Activated B cell treated with CpG ODN at 0.5 μM for 24 hours (primary cell): ENCODE measurements at regions not wholly inside any gene's neighbourhood (a gene's known extent, or its start where the extent isn't known, plus 50 kb on each side); places are given as distances from the start of the nearest gene placed in this dataset.
"Not testable (repeated sequence)": the region's sequence is repeated elsewhere in the genome, so short reads cannot be mapped to it uniquely, and the experiment has no call there.

Experiments
- ATAC-seq: fragments of 200-7000 bp; cut with Tn5 transposase; one replicate; pipeline ENCODE4 v1.10.0; 2021; ENCODE audit warnings: low read depth, mild to moderate bottlenecking, moderate library complexity
- CTCF ChIA-PET: fragments of 350-600 bp; sonication (Branson Sonifier 250); formaldehyde crosslinking; loops from one replicate; lab custom pipeline; 2021; ENCODE audit warnings: antibody characterized with exemption; lab: Charles Lee
- POLR2A ChIA-PET: fragments of 350-600 bp; sonication (Branson Sonifier 250); formaldehyde crosslinking; loops from one replicate; lab custom pipeline; 2021; ENCODE audit warnings: antibody characterized with exemption; lab: Charles Lee
- DNase-seq: peaks from one replicate; pipeline ENCODE4 v3.0.0; 2022
- H3K27ac Mint-ChIP-seq: one replicate; pipeline ENCODE4 v1.8.0; 2020; ENCODE audit warnings: mixed read lengths
- H3K27me3 Mint-ChIP-seq: one replicate; pipeline ENCODE4 v1.8.0; 2021; ENCODE audit warnings: mixed read lengths
- H3K36me3 Mint-ChIP-seq: one replicate; pipeline ENCODE4 v1.8.0; 2021; ENCODE audit warnings: low read depth, mixed read lengths
- H3K4me1 Mint-ChIP-seq: one replicate; pipeline ENCODE4 v1.8.0; 2021; ENCODE audit warnings: mixed read lengths
- H3K4me3 Mint-ChIP-seq: one replicate; pipeline ENCODE4 v1.8.0; 2020; ENCODE audit warnings: mild to moderate bottlenecking, mixed read lengths
- H3K9me3 Mint-ChIP-seq: one replicate; pipeline ENCODE4 v1.8.0; 2020; ENCODE audit warnings: mixed read lengths
- intact Hi-C: fragments of 100-400 bp; cut with micrococcal nuclease; formaldehyde crosslinking; loops from one replicate; pipeline ENCODE4 v1.15.1; 2024
- TF ChIP-seq, protein P1 (sequence below): fragments of 200-600 bp; IDR thresholded peaks from one replicate; pipeline ENCODE4 v1.8.0; 2022; ENCODE audit warnings: antibody characterized with exemption, mild to moderate bottlenecking

GRCh38 chr10:131820626-131821025 lies 80.2 kb upstream of the PPP2R2D start:
- TF ChIP-seq, protein P1, sequence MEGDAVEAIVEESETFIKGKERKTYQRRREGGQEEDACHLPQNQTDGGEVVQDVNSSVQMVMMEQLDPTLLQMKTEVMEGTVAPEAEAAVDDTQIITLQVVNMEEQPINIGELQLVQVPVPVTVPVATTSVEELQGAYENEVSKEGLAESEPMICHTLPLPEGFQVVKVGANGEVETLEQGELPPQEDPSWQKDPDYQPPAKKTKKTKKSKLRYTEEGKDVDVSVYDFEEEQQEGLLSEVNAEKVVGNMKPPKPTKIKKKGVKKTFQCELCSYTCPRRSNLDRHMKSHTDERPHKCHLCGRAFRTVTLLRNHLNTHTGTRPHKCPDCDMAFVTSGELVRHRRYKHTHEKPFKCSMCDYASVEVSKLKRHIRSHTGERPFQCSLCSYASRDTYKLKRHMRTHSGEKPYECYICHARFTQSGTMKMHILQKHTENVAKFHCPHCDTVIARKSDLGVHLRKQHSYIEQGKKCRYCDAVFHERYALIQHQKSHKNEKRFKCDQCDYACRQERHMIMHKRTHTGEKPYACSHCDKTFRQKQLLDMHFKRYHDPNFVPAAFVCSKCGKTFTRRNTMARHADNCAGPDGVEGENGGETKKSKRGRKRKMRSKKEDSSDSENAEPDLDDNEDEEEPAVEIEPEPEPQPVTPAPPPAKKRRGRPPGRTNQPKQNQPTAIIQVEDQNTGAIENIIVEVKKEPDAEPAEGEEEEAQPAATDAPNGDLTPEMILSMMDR, result no peak
- DNase-seq, result no peak
- Mint-ChIP-seq H3K4me3 (no peak overlapping the region), H3K27me3 (no peaks in the 10 kb centered on the region), H3K4me1 (no peaks in the 10 kb centered on the region), H3K27ac (no peak overlapping the region), H3K36me3 (no peaks in the 10 kb centered on the region), H3K9me3 (no peaks in the 10 kb centered on the region)
- ChIA-PET POLR2A (no interaction called here), CTCF (no interaction called here)
- ATAC-seq, result no peak
- intact Hi-C loops, result no loop called here

DNA sequence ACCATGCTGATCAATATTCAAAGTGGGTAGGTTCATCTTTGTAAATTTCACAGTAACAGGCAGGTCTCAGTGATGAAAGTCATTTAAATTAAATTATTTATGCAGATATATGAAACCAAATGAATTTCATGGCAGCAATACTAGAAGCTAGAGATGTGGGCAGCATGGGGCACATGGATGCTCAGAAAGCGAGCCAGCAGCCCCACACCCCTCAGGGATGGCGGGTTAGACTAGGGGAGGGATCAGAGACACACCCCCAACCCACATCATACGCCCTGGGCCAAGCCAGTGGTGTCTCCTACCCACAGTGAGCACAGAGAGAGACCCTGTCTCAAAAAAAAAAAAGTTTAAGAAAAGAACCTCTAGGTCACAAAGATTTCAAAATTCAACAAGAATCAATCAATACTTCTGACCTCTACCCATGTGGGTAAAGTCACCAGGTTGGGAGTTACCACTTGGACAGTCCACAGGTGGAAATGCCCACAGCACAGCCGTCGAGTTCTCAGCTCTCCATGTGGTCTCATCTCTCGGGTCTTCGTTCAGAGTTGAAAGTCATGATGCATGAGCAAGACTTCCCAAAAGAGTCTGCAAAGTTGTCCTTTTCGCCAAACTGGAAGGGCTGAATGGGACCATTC lies 79.3 kb upstream of the PPP2R2D start:
- ChIA-PET POLR2A (no interaction called here), CTCF (no interaction called here)
- Mint-ChIP-seq H3K27ac (no peak overlapping the region), H3K27me3 (no peaks in the 10 kb centered on the region), H3K36me3 (no peaks in the 10 kb centered on the region), H3K9me3 (no peaks in the 10 kb centered on the region), H3K4me3 (no peak overlapping the region), H3K4me1 (no peaks in the 10 kb centered on the region)
- DNase-seq, result no peak
- intact Hi-C loops, result no loop called here
- ATAC-seq, result no peak
- TF ChIP-seq, protein P1, result no peak

DNA sequence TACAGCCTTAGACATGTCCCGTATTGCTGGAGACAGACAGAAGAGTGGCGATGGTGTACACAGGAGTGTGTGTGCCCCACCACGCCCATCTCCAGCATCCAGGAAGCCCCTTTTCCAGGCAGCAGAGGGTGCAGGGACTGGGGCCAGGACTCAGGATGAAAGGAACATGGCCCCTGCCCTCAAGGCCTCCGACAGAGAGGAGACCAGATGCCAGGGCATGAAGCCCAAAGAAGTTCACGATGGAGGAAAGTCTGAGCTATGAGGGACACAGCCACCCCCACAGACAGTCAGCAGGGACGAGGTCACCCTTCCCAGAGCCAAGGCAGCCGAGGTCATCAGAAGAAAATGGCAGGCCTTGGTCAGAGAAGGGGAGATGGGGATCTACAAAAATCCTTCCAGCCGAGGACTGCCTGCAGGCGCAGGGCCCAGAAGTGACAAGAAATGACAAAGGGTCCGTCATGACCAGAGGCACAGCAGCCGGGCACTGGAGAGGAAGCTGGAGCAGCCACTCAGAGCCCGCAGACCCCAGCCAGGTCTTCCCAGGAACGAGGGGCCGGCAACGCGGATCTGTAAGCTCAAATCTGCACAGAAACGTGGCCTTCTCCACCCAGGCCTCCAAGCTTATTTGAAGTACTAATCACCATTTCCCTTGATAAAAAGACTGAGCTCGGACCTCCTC lies 78.7 kb upstream of the PPP2R2D start:
- no peak overlapping the region for H3K27ac Mint-ChIP-seq
- ChIA-PET POLR2A (no interaction called here), CTCF (no interaction called here)
- no peaks in the 10 kb centered on the region for H3K36me3 Mint-ChIP-seq
- no peaks in the 10 kb centered on the region for H3K9me3 Mint-ChIP-seq
- TF ChIP-seq, protein P1, result no peak
- no peak overlapping the region for H3K4me3 Mint-ChIP-seq
- no peak for ATAC-seq
- DNase-seq, result no peak
- H3K4me1 Mint-ChIP-seq, result no peaks in the 10 kb centered on the region
- intact Hi-C loops, result no loop called here
- no peaks in the 10 kb centered on the region for H3K27me3 Mint-ChIP-seq

- POLR2A ChIA-PET, result no interaction called here
- DNase-seq (no peak), ATAC-seq (no peak)
- peaks cover 4% of the 10 kb centered on the region for H3K9me3 Mint-ChIP-seq
- CTCF ChIA-PET, result no interaction called here
- H3K4me3 Mint-ChIP-seq, result no peak overlapping the region
- no peak overlapping the region for H3K27ac Mint-ChIP-seq
- no peaks in the 10 kb centered on the region for H3K4me1 Mint-ChIP-seq
- intact Hi-C loops, result no loop called here
- H3K27me3 Mint-ChIP-seq, result no peaks in the 10 kb centered on the region
- H3K36me3 Mint-ChIP-seq, result no peaks in the 10 kb centered on the region
- TF ChIP-seq, protein P1, result no peak
These were observed 78.0 kb upstream of the PPP2R2D start for GRCh38 chr10:131822692-131823245.

- ATAC-seq, H3K4me3 Mint-ChIP-seq: not testable (repeated sequence)
These were observed 77.2 kb upstream of the PPP2R2D start for GRCh38 chr10:131823601-131824099.

More at GRCh38 chr10:131823601-131824099, 77.2 kb upstream of the PPP2R2D start:
- CTCF ChIA-PET, DNase-seq, H3K4me1 Mint-ChIP-seq, intact Hi-C loops, H3K27ac Mint-ChIP-seq, H3K36me3 Mint-ChIP-seq, H3K27me3 Mint-ChIP-seq, H3K9me3 Mint-ChIP-seq, POLR2A ChIA-PET: not testable (repeated sequence)
